Endothelial cell of umbilical vein (primary cell): ENCODE measurements at regions not wholly inside any gene's neighbourhood (a gene's known extent, or its start where the extent isn't known, plus 50 kb on each side); places are given as distances from the start of the nearest gene placed in this dataset.

Source experiments
- EZH2 ChIP-seq: IDR thresholded peaks from 2 replicates; pipeline ENCODE4 v1.6.1; 2012; ENCODE audit warnings: borderline replicate concordance, low read depth, mild to moderate bottlenecking, moderate library complexity, low read length, inconsistent platforms; ENCODE audit not compliant: severe bottlenecking
- POLR2A ChIP-seq: IDR thresholded peaks from 2 replicates; pipeline ENCODE4 v1.6.1; 2012; ENCODE audit warnings: low read depth, mild to moderate bottlenecking, control low read depth, low read length
- POLR2AphosphoS5 ChIP-seq: IDR thresholded peaks from 2 replicates; pipeline ENCODE4 v1.6.1; 2012; ENCODE audit warnings: low read depth, mild to moderate bottlenecking, control low read depth, low read length, moderate library complexity; ENCODE audit not compliant: insufficient read depth
- TF ChIP-seq, protein P1 (sequence below), 2 donors: IDR thresholded peaks; 1 replicate in 1 of 2; 2 replicates in 1 of 2; pipeline ENCODE4 v1.5.1; 2011; ENCODE audit warnings: low read length in 2 of 2, mild to moderate bottlenecking in 2 of 2, moderate library complexity in 2 of 2, control low read depth in 1 of 2, inconsistent platforms in 1 of 2, low read depth in 1 of 2; ENCODE audit not compliant: insufficient read depth in 1 of 2; ENCODE audit errors: extremely low read depth in 1 of 2
- TF ChIP-seq, protein P2 (sequence below): IDR thresholded peaks from 2 replicates; pipeline ENCODE4 v1.6.1; 2011; ENCODE audit not compliant: insufficient read depth, insufficient read length

DNA sequence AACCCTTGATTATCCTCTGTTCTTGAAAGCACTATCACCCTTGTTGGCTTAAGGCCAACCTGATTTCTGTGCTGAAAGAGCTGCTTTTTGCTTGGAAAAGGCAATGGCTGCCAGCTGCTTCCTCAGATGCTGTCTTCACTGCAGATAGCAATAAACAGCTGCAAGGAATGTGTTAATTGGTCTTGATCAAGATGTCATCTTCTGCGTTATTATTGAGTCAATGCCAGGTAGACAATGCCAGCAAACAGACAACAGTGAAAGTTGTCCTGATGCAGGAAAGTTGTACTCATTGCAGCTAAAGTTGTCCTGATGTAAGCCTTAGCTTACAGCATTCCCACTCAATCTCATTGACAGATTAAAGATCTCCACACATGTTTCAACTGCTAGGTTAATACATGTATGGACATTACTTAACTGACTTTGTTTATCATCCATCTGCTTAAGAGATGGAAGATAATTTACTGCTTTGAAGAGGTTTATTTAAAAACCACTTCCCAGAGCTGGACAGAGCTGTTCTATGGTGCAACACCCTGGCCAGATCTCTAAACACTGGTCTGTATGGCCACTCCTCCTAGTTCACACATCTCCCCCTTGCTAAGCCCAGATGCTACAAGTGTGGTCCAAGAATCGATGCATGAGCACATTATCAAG, 251.0 kb upstream of the MCTP2 start:
- no peak for TF ChIP-seq POLR2AphosphoS5
- TF ChIP-seq, protein P1, sequence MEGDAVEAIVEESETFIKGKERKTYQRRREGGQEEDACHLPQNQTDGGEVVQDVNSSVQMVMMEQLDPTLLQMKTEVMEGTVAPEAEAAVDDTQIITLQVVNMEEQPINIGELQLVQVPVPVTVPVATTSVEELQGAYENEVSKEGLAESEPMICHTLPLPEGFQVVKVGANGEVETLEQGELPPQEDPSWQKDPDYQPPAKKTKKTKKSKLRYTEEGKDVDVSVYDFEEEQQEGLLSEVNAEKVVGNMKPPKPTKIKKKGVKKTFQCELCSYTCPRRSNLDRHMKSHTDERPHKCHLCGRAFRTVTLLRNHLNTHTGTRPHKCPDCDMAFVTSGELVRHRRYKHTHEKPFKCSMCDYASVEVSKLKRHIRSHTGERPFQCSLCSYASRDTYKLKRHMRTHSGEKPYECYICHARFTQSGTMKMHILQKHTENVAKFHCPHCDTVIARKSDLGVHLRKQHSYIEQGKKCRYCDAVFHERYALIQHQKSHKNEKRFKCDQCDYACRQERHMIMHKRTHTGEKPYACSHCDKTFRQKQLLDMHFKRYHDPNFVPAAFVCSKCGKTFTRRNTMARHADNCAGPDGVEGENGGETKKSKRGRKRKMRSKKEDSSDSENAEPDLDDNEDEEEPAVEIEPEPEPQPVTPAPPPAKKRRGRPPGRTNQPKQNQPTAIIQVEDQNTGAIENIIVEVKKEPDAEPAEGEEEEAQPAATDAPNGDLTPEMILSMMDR (IDR thresholded peaks at IDR 0.05; ENCODE audit: extremely low read depth in 1 of 2, insufficient read depth in 1 of 2, low read depth in 1 of 2, low read length in 2 of 2), result no peak
- no peak for TF ChIP-seq POLR2A
- no peak for TF ChIP-seq EZH2
- TF ChIP-seq, protein P2, sequence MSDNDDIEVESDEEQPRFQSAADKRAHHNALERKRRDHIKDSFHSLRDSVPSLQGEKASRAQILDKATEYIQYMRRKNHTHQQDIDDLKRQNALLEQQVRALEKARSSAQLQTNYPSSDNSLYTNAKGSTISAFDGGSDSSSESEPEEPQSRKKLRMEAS, result no peak
